Upper lobe of left lung (tissue), 6 donors: ENCODE measurements at regions not wholly inside any gene's neighbourhood (a gene's known extent, or its start where the extent isn't known, plus 50 kb on each side); places are given as distances from the start of the nearest gene placed in this dataset.
"Not testable (repeated sequence)": the region's sequence is repeated elsewhere in the genome, so short reads cannot be mapped to it uniquely, and the experiment has no call there.

Experiments
- ATAC-seq, 2 donors: fragments of 200-7000 bp; cut with Tn5 transposase; one replicate each; pipeline ENCODE4 v1.9.1; 2022; ENCODE audit warnings: mild to moderate bottlenecking in 2 of 2, moderate library complexity in 2 of 2; ENCODE audit not compliant: low FRiP score in 2 of 2
- DNase-seq, 2 donors: peaks; one replicate each; pipeline ENCODE4 v3.0.0-alpha.2; 2019 to 2020
- H3K27ac ChIP-seq, 4 donors: fragments of 200-600 bp; sonication (generic); one replicate each; pipeline ENCODE4 v1.5.1; 2016 to 2019
- H3K27me3 ChIP-seq, 4 donors: fragments of 200-600 bp; sonication (generic); one replicate each; pipeline ENCODE4 v1.5.1; 2017 to 2019
- H3K36me3 ChIP-seq, 4 donors: fragments of 200-600 bp; sonication (generic); one replicate each; pipeline ENCODE4 v1.5.1; 2016 to 2019
- H3K4me1 ChIP-seq, 4 donors: fragments of 200-600 bp; sonication (generic); one replicate each; pipeline ENCODE4 v1.5.1; 2018 to 2019
- H3K4me3 ChIP-seq, 4 donors: fragments of 200-600 bp; sonication (generic); one replicate each; pipeline ENCODE4 v1.5.1; 2017 to 2019; ENCODE audit warnings: mild to moderate bottlenecking in 2 of 4, moderate library complexity in 1 of 4
- H3K9me3 ChIP-seq, 4 donors: fragments of 200-600 bp; sonication (generic); one replicate each; pipeline ENCODE4 v1.5.1; 2018 to 2019
- CTCF ChIP-seq, 6 experiments: fragments of 450-650 bp in 4 of 6; fragments of 200-600 bp in 2 of 6; sonication (generic) in 2 of 6; IDR thresholded peaks; one replicate each; pipeline ENCODE4 v1.5.1; 2016 to 2019; ENCODE audit warnings: antibody characterized with exemption in 6 of 6
- EP300 ChIP-seq, 4 donors: sonication (generic); formaldehyde crosslinking; IDR thresholded peaks; one replicate each; pipeline ENCODE4 v1.5.1; 2017; ENCODE audit warnings: antibody characterized with exemption in 4 of 4, control low read depth in 2 of 4
- POLR2A ChIP-seq, 4 donors: fragments of 450-650 bp; IDR thresholded peaks; one replicate each; pipeline ENCODE4 v1.5.1; 2016 to 2017; ENCODE audit warnings: antibody characterized with exemption in 4 of 4, mild to moderate bottlenecking in 2 of 4
- POLR2AphosphoS5 ChIP-seq, 2 donors: sonication (generic); formaldehyde crosslinking; IDR thresholded peaks; one replicate each; pipeline ENCODE4 v1.5.1; 2017; ENCODE audit warnings: antibody characterized with exemption in 2 of 2
- whole genome bisulfite sequencing, 2 donors: methylation state at CpG; one replicate each; pipeline ENCODE4 v1.1.5; 2017 to 2018; 5-methylcytosine and 5-hydroxymethylcytosine counted together
- donor health status: DM: no; HTN: no; CAD: no; lungs with moderate emphysema.
- donor health status: DM: no; HTN: yes; CAD: no; lungs with severe emphysema.

GRCh38 chr18:62647179-62647578 lies 68.2 kb upstream of the PHLPP1 start:
- ATAC-seq (no peak), DNase-seq (no peak)
- no peak for TF ChIP-seq POLR2AphosphoS5 (IDR thresholded peaks at IDR 0.05)
- no peak for TF ChIP-seq CTCF (IDR thresholded peaks at IDR 0.05)
- TF ChIP-seq EP300 (IDR thresholded peaks at IDR 0.05): no peak
- no peak for TF ChIP-seq POLR2A (IDR thresholded peaks at IDR 0.05)
- WGBS, 2 donors: 80 to 87% methylated on average over 2 of the region's 2 CpGs
- no peaks in the 10 kb centered on the region for H3K36me3 ChIP-seq
- no peaks in the 10 kb centered on the region for H3K27me3 ChIP-seq
- H3K4me3 ChIP-seq: no peak overlapping the region
- no peaks in the 10 kb centered on the region for H3K4me1 ChIP-seq
- H3K9me3 ChIP-seq: peaks cover 0 to 4% (median 0%) of the 10 kb centered on the region in 4 donors
- no peak overlapping the region for H3K27ac ChIP-seq

- TF ChIP-seq POLR2AphosphoS5 (IDR thresholded peaks at IDR 0.05) (no peak), EP300 (IDR thresholded peaks at IDR 0.05) (no peak), POLR2A (IDR thresholded peaks at IDR 0.05) (no peak), CTCF (IDR thresholded peaks at IDR 0.05) (no peak)
- Histone ChIP-seq H3K36me3 (no peaks in the 10 kb centered on the region), H3K4me1 (no peaks in the 10 kb centered on the region), H3K4me3 (no peak overlapping the region), H3K27ac (peak overlapping the region in 1 of 4 donors; percentile 20), H3K27me3 (no peaks in the 10 kb centered on the region), H3K9me3 (peaks cover 0 to 4% (median 0%) of the 10 kb centered on the region in 4 donors)
- no peak for DNase-seq
- 58 to 63% methylated on average over 6 of the region's 6 CpGs for WGBS, 2 donors
- no peak for ATAC-seq
Measured at GRCh38 chr18:62648045-62648678, 67.2 kb upstream of the PHLPP1 start.

- ATAC-seq: no peak
Measured at GRCh38 chr18:62651276-62652056, 63.9 kb upstream of the PHLPP1 start.

GRCh38 chr18:62652057-62652629 lies 63.2 kb upstream of the PHLPP1 start:
- not testable (repeated sequence) for H3K36me3 ChIP-seq, ATAC-seq

More at GRCh38 chr18:62651276-62652056, 63.9 kb upstream of the PHLPP1 start:
- 75 to 77% methylated on average over 7 of the region's 7 CpGs for WGBS, 2 donors
- DNase-seq: no peak
- Histone ChIP-seq H3K4me1 (no peaks in the 10 kb centered on the region), H3K4me3 (no peak overlapping the region), H3K27me3 (no peaks in the 10 kb centered on the region), H3K36me3 (no peaks in the 10 kb centered on the region), H3K27ac (no peak overlapping the region), H3K9me3 (no peaks in the 10 kb centered on the region)
- TF ChIP-seq CTCF (IDR thresholded peaks at IDR 0.05) (no peak), POLR2A (IDR thresholded peaks at IDR 0.05) (no peak), EP300 (IDR thresholded peaks at IDR 0.05) (no peak), POLR2AphosphoS5 (IDR thresholded peaks at IDR 0.05) (no peak)

GRCh38 chr18:62655520-62656219 lies 59.7 kb upstream of the PHLPP1 start:
- Histone ChIP-seq H3K9me3 (no peaks in the 10 kb centered on the region), H3K4me3 (no peak overlapping the region), H3K4me1 (no peaks in the 10 kb centered on the region), H3K27me3 (no peaks in the 10 kb centered on the region), H3K27ac (no peak overlapping the region), H3K36me3 (no peaks in the 10 kb centered on the region)
- DNase-seq: no peak
- WGBS, 2 donors: 82% methylated on average over 15 of the region's 15 CpGs
- TF ChIP-seq POLR2AphosphoS5 (IDR thresholded peaks at IDR 0.05): no peak
- TF ChIP-seq EP300 (IDR thresholded peaks at IDR 0.05): no peak
- no peak for TF ChIP-seq CTCF (IDR thresholded peaks at IDR 0.05)
- no peak for TF ChIP-seq POLR2A (IDR thresholded peaks at IDR 0.05)
- peak in 1 of 2 donors; percentile 62 for ATAC-seq

More at GRCh38 chr18:62652057-62652629, 63.2 kb upstream of the PHLPP1 start:
- WGBS, 2 donors: 87 to 91% methylated on average over 15 of the region's 15 CpGs
- H3K4me3 ChIP-seq, H3K4me1 ChIP-seq, H3K27me3 ChIP-seq, DNase-seq, H3K9me3 ChIP-seq, H3K27ac ChIP-seq: not testable (repeated sequence)
